ENCODE measurements at regions not wholly inside any gene's neighbourhood (a gene's known extent, or its start where the extent isn't known, plus 50 kb on each side); places are given as distances from the start of the nearest gene placed in this dataset.

DNA sequence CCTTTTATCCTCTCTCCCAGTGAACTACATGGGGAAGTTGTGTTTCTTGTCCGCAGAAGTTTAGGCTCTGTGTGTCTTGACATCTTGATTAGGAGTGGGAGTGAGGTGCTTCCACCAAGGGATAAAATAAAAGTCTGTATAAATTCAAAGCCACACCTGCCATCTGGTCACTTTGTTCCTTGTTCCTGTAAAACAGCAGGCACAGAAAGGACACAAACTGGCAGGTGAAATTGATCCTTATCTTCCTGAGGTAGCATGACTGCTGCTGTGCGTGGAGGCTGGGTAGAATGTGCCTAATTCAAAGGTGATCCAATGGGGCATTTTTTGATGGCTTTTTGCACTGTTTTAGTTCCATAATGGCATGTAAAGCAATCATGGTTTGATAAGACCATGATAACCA lies 104.3 kb upstream of the KITLG start:
- Histone ChIP-seq H3K79me2 (ENCODE audit: low read length) (no peaks in the 10 kb centered on the region), H2AFZ (ENCODE audit: low read length) (no peak overlapping the region), H3K36me3 (replicated peaks; ENCODE audit: insufficient read depth, low read length) (no peaks in the 10 kb centered on the region), H3K4me2 (ENCODE audit: low read depth, low read length) (no peak overlapping the region), H3F3A (ENCODE audit: insufficient read depth, low read length) (no peaks in the 10 kb centered on the region), H3K9ac (ENCODE audit: low read length) (no peak overlapping the region), H3K9me2 (replicated peaks; ENCODE audit: insufficient read depth, low read length) (no peaks in the 10 kb centered on the region), H3K9me3 (replicated peaks; ENCODE audit: insufficient read depth, low read length) (no peaks in the 10 kb centered on the region), H3K27me3 (replicated peaks; ENCODE audit: insufficient read depth, low read length) (no peaks in the 10 kb centered on the region), H4K20me1 (ENCODE audit: insufficient read depth, low read length) (no peaks in the 10 kb centered on the region), H3K27ac (ENCODE audit: low read length) (no peak overlapping the region), H3K4me1 (ENCODE audit: low read length) (no peaks in the 10 kb centered on the region), H3K4me3 (ENCODE audit: low read length) (no peak overlapping the region)
- TF ChIP-seq, protein P1, sequence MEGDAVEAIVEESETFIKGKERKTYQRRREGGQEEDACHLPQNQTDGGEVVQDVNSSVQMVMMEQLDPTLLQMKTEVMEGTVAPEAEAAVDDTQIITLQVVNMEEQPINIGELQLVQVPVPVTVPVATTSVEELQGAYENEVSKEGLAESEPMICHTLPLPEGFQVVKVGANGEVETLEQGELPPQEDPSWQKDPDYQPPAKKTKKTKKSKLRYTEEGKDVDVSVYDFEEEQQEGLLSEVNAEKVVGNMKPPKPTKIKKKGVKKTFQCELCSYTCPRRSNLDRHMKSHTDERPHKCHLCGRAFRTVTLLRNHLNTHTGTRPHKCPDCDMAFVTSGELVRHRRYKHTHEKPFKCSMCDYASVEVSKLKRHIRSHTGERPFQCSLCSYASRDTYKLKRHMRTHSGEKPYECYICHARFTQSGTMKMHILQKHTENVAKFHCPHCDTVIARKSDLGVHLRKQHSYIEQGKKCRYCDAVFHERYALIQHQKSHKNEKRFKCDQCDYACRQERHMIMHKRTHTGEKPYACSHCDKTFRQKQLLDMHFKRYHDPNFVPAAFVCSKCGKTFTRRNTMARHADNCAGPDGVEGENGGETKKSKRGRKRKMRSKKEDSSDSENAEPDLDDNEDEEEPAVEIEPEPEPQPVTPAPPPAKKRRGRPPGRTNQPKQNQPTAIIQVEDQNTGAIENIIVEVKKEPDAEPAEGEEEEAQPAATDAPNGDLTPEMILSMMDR (IDR thresholded peaks at IDR 0.05; ENCODE audit: low read length): no peak
- TF ChIP-seq EZH2phosphoT487 (IDR thresholded peaks at IDR 0.05; ENCODE audit: low read length) (no peak), EZH2 (optimal IDR thresholded peaks at IDR 0.05; ENCODE audit: low read depth, low read length) (no peak)
- no peak for DNase-seq

DNA sequence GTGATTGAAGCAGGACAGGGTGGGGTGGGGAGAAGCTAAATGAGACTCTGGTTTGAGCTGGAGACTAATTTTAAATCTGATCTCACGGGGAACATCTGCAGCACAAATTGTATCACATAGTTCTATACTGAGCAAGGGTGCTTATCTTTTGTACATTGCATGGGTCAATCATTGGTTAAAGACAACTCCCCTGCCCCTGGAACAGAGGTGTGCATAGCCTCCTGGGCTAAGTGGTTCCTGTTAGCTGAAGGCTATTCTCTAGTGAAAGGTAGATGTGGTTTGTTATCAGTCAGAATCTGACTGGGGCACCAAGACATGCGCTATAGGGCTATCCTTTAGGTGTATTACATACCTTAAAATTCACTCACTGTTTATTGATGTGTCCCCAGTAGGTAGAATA lies 103.9 kb upstream of the KITLG start:
- Histone ChIP-seq H3K27ac (ENCODE audit: low read length) (no peak overlapping the region), H3F3A (ENCODE audit: insufficient read depth, low read length) (no peaks in the 10 kb centered on the region), H3K36me3 (replicated peaks; ENCODE audit: insufficient read depth, low read length) (no peaks in the 10 kb centered on the region), H3K4me2 (ENCODE audit: low read depth, low read length) (no peak overlapping the region), H3K79me2 (ENCODE audit: low read length) (no peaks in the 10 kb centered on the region), H3K27me3 (replicated peaks; ENCODE audit: insufficient read depth, low read length) (no peaks in the 10 kb centered on the region), H3K9me3 (replicated peaks; ENCODE audit: insufficient read depth, low read length) (no peaks in the 10 kb centered on the region), H3K9ac (ENCODE audit: low read length) (no peak overlapping the region), H3K9me2 (replicated peaks; ENCODE audit: insufficient read depth, low read length) (no peaks in the 10 kb centered on the region), H3K4me3 (ENCODE audit: low read length) (no peak overlapping the region), H3K4me1 (ENCODE audit: low read length) (no peaks in the 10 kb centered on the region), H2AFZ (ENCODE audit: low read length) (no peak overlapping the region), H4K20me1 (ENCODE audit: insufficient read depth, low read length) (no peaks in the 10 kb centered on the region)
- DNase-seq: no peak
- TF ChIP-seq EZH2 (optimal IDR thresholded peaks at IDR 0.05; ENCODE audit: low read depth, low read length) (no peak), EZH2phosphoT487 (IDR thresholded peaks at IDR 0.05; ENCODE audit: low read length) (no peak)
- TF ChIP-seq, protein P1 (IDR thresholded peaks at IDR 0.05; ENCODE audit: low read length): no peak

DNA sequence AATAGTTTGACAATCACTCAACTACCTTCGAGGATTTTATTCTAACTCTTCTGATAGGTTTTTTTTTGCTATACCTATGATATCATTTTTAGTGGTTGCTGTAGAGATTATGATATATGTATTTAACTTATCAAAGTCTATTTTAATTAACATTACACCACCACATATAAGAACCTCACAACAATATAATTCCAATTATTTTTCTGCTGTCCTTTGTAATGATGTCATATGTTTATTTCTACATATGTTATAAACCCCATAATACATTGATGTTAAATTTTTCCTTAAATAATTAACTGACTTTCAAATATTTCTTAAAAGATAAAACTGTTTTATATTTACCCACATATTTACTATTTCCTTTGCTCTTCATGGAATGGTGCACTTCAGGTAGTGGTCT lies 103.4 kb upstream of the KITLG start:
- Histone ChIP-seq H3K9ac (ENCODE audit: low read length) (no peak overlapping the region), H2AFZ (ENCODE audit: low read length) (no peak overlapping the region), H3F3A (ENCODE audit: insufficient read depth, low read length) (no peaks in the 10 kb centered on the region), H3K27me3 (replicated peaks; ENCODE audit: insufficient read depth, low read length) (no peaks in the 10 kb centered on the region), H3K27ac (ENCODE audit: low read length) (no peak overlapping the region), H3K4me3 (ENCODE audit: low read length) (no peak overlapping the region), H3K79me2 (ENCODE audit: low read length) (no peaks in the 10 kb centered on the region), H3K9me3 (replicated peaks; ENCODE audit: insufficient read depth, low read length) (no peaks in the 10 kb centered on the region), H4K20me1 (ENCODE audit: insufficient read depth, low read length) (no peaks in the 10 kb centered on the region), H3K36me3 (replicated peaks; ENCODE audit: insufficient read depth, low read length) (no peaks in the 10 kb centered on the region), H3K4me2 (ENCODE audit: low read depth, low read length) (no peak overlapping the region), H3K9me2 (replicated peaks; ENCODE audit: insufficient read depth, low read length) (no peaks in the 10 kb centered on the region), H3K4me1 (ENCODE audit: low read length) (no peaks in the 10 kb centered on the region)
- no peak for DNase-seq
- TF ChIP-seq EZH2 (optimal IDR thresholded peaks at IDR 0.05; ENCODE audit: low read depth, low read length) (no peak), EZH2phosphoT487 (IDR thresholded peaks at IDR 0.05; ENCODE audit: low read length) (no peak)
- TF ChIP-seq, protein P1 (IDR thresholded peaks at IDR 0.05; ENCODE audit: low read length): no peak

All from MM.1S (cell line).